ENCODE measurements at regions not wholly inside any gene's neighbourhood (a gene's known extent, or its start where the extent isn't known, plus 50 kb on each side); places are given as distances from the start of the nearest gene placed in this dataset.

DNA sequence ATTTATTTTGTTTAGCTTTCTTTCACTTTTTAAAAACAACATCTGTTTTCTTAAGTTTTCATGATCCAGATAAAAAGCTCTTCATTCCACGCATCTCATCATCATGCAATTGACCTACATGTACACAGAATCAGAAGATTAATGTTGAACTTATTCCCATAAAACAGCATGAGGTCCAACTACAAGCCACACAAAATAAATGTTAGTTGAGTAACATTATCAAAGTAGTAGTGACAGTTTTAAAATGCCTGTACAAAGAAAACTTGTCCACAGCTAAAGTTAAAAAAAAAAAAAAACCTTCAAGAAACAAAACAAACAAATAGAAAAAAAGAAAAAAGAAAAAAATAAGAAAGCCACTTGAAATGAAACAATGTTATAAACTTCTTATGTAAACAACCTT, 846.3 kb downstream of the TLE1 start:
- TF ChIP-seq, protein P1, sequence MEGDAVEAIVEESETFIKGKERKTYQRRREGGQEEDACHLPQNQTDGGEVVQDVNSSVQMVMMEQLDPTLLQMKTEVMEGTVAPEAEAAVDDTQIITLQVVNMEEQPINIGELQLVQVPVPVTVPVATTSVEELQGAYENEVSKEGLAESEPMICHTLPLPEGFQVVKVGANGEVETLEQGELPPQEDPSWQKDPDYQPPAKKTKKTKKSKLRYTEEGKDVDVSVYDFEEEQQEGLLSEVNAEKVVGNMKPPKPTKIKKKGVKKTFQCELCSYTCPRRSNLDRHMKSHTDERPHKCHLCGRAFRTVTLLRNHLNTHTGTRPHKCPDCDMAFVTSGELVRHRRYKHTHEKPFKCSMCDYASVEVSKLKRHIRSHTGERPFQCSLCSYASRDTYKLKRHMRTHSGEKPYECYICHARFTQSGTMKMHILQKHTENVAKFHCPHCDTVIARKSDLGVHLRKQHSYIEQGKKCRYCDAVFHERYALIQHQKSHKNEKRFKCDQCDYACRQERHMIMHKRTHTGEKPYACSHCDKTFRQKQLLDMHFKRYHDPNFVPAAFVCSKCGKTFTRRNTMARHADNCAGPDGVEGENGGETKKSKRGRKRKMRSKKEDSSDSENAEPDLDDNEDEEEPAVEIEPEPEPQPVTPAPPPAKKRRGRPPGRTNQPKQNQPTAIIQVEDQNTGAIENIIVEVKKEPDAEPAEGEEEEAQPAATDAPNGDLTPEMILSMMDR (IDR thresholded peaks at IDR 0.05; ENCODE audit: poor library complexity), result no peak
- TF ChIP-seq EZH2phosphoT487 (IDR thresholded peaks at IDR 0.05; ENCODE audit: low read depth, severe bottlenecking, unreplicated experiment), result no peak

Measured in hepatocyte (in vitro differentiated cells).